ENCODE measurements at regions not wholly inside any gene's neighbourhood (a gene's known extent, or its start where the extent isn't known, plus 50 kb on each side); places are given as distances from the start of the nearest gene placed in this dataset.

DNA sequence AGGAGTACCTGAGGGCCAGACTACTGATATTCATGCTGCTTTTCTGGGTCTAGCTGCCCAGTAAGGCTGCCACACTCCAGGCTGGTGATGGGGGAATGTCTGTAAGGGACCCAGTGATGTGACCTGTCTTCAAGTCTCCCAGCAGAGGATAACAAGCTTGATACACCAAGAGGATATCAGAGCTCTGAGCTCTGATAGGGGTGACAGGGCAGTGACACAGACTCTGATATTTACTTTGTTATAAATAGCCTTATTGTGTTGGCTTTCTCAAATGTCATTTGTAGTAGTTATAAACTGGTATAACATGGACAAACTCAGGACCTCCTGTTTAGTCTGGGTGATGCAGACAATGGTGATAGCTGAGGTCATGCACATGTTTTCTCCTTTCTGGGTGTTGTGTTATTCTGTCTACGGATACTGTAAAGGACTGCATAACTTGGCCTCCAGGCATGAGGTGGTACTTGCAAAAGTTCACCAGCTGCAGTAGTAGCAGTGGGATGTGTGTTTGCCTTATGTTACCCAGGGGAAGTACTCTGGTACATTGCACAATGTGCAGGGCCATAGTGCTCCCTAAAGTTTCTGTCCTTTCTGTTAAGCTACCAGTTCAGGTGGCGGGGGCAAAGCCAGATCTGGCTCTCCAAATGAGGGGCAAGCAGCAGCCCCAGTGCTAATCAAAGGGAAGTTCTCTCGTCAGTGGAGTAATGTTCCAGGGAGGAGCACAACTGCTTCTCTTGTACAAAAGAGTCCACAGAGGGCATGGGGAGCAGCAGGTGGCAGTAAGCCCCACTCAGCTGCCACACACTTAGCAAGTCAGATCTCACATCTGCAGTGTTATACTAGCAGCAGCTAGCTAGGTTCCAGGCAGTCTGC is 812.2 kb downstream of the JRKL start:
- no peak for DNase-seq

DNA sequence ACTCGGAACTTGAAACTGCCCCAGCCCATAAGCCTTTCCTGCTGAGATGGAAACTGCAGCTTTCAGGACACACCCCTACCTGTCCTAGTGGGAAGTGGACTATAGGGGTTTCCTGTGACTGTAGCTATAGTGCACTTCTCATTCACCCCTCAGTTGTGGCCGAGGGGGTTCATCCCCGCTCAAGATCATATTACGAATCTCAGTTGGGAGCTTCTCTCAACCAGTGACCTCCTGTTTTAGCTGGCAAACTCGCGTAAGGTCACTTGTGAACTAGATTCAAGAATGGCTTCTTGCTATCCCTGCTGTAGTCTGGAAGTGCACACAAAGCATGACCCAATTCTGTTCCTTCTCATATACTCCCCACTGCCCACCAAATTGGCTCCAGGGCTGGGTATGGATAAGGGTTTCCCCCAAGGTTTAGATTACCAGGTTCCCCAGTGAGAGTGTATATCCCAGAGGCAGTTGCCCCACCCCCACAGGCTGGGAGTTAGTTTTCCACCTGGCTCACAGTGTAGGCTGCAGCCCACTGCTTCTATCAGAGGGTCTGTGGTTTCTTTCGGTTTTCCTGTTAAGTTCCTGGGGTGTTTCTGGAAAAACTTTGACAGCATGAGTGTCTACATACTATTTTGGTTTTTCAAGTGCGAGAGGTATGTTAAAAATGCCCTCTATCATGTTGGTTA is 812.9 kb downstream of the JRKL start:
- no peak for DNase-seq

DNA sequence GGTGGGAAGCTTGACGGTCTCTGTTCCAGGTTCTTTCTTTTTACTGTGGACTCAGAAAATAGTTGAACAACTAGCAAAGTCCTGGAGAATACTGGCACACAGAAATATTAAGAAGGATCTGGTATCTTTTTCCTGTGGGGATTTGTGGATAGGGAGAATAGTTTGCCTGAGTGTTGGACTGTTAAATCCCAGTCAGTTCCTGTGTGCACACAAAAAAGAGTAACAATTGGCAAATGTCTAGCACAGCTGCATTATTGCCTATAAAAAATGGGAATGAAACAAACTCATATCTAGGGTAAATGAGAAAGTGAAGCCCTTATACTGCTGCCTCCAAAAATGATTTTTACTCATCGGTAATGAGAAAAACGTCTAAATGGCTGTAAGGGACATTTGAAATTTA is 828.2 kb downstream of the JRKL start:
- DNase-seq: no peak

DNA sequence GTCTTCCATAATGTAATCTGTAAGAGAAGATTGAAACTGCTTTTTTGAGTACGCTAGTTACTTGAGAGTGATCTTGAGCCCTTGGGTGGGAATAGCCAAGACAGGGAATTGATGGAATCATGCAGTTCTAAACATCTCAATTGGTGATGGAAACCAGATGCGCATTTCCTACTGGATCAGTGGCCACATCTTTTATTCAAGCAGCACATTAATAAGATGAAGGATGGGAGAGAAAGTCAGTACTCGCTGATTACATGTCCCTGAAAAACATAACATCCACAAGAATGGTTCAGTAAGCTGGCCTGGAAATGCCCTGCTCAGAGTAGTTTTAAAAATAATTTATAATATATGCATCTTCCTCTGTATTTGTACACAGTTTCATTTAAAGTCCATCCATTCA is 833.8 kb downstream of the JRKL start:
- no peak for DNase-seq

DNA sequence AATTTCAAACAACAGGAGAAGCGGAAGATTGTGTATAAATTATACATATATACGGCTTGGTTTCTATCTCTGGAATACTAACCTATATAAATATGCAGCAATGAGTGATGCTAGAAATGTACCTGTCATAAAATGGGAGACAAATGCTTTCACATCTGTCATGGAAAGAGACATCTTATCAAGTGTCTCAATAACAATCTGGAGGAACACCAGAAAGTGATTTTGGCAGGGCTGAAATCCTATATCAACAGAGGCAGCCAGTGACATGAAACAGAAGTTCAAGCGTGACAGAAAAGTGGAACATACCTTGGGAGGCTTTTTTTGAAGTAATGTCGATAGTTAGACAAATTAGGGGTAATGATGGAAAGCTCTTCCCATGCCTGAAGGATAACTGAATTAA is 834.6 kb downstream of the JRKL start:
- no peak for DNase-seq

DNA sequence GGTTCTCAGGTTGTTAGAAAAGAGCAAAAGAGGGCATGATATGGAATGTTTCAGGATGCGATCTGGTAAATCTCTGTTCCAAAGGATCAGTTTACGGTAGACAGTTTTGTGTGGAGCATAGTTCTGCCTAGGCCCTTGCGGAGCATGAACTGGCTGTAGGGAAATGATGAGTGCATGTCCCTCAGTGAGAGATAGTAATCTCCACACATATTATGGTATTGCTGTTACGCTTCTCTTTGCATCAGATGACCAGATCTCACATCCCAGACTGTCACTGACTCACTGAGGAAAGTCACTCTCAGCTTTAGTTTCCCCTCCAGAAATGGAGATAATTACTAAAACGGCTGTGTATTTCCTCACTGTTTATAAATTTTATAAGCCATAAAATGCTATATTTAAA is 836.0 kb downstream of the JRKL start:
- no peak for DNase-seq

DNA sequence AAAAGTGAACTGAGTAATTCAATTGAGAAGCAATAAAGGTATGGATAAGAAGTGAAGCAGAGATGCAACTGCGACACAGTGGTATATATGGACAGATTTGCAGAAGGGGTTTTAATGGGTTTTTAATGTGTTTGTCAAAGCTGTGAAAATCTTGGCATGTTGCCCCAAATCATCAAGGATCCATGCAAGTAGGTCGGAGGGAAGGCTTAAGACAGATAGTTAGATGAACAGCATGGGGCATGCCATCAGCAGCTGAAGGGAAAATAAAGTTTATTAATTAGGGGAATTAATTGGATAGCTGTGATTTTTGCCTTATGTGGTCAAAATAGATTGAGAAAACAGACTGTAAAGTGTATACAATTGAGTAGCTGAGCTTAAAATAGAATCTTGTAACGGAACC is 840.1 kb downstream of the JRKL start:
- DNase-seq: no peak

DNA sequence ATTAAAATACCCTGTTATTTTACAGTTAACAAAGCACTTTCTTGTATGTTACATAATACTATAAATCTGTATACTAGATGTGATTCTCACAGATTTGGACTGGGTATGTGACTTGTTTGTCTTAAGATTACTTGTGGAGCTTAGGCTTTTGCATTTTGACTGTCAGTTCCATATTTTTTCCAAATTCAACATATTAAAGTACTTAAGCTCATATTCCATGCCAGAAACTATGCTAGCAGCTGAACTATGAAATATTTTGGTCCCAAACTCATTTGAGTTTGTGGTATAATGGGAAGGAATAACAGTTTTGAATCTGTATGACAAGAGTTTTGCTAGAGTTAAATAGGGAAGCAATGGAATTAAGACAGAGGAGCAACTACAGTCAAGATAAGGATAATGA is 841.4 kb downstream of the JRKL start:
- no peak for DNase-seq

DNA sequence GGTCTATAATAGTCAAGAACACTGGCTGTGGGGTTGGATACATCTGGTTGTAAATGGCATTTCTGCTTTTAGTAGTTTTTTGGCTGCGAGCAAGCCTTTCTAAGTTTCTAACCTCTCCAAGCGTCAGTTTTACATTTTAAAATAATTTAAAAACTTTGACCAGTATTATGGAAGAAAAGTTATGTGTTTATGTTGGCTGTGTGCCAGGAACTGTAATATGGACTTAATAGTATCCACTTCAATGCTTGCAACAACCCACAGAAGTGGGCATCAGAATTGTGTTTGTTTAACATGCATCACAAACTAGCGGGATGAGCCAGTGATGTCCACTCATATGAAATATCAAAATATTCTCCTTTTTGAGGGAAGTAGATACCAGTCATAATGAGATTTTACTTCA is 844.2 kb downstream of the JRKL start:
- DNase-seq: no peak

DNA sequence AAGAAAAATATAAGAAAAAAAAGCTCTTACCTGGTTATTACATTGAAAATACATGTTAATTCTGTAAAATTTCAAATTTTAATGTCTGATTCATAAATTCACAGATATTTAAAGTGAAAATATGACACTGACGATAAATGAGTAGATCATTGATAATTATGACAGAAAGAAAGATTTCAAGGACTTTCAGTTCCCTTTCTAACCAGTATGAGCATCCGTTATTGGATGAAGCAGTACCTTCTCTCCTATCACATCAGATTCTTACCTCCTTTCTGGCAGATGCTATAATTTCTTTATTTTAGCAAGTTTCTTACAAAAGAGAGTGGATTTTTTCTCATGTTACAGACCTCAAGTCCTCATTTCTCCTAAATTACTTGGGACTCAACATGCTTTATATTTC is 847.3 kb downstream of the JRKL start:
- no peak for DNase-seq

DNA sequence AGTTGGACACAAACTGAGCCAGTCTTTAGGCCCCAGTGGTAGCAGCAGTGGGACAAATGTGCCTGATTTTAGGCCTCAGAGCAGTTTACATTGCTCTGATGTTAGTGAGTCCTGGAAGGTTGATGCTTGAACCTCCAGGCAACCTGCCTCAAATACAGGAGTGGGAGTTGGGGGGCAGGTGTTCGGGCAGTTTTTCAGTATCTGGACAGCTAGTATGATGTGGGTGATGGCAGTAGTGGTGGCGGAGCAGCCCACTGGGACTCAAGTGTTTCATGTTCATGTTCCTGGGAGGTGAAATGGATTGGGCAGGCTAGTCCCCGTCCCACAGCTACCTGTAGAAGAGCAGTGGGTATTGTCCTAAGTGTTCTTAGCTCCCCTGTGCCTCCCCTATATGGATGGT is 857.8 kb downstream of the JRKL start:
- no peak for DNase-seq

DNA sequence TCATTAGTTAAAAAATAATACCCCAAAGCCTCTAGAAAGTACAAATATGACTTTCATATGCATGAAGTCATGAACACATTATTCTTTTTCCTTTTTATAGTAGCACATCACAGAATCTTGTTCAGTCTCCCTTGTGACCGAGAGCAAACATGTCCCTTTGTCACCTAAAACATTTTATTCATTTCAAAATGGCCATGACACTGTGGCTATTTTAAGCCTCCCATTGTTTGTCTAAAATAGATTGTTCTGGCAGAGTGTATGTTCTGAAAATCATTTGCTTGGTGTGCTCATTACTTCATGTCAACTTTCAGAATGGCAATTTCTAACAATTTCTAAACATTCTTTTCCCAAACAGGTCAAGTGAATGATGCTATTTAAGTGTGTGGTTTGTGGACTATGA is 865.0 kb downstream of the JRKL start:
- DNase-seq: no peak

DNA sequence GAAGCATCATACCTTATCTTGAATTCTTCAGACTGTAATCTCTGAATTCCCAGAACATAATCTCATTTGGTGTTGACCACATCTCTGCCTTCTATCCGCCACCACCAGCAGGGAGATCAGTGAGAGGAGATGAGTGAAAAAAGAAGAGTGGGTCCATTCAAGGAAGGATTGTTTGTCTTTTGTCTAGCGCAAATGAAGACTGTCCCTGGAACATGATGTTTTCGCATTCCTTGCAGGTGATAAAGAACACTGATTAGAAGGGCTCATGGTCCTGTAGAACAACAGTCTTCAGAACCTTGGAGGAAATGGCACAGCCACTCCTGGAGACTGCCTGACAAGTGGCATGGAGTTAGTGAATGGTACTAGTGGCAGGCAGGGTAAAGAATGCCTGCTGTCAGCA is 869.6 kb downstream of the JRKL start:
- DNase-seq: no peak

DNA sequence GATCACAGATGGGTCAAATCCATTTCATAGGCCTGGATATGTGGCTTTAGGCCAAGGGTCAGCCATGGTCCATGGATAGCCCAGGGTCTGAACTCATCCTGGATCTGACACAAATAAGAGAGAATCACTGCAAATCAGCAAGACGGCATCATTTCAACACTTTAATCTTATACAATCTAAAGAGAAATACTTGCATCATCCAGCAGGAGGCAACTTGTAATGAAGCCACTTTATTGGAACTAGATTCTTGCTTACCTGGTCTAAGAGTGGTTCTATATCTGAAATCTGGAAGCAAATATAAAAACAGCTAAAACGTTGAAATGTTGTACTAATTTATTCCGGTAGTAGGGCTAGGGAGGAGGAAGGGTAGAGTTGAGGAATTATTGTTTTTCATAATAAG is 870.1 kb downstream of the JRKL start:
- DNase-seq: no peak

DNA sequence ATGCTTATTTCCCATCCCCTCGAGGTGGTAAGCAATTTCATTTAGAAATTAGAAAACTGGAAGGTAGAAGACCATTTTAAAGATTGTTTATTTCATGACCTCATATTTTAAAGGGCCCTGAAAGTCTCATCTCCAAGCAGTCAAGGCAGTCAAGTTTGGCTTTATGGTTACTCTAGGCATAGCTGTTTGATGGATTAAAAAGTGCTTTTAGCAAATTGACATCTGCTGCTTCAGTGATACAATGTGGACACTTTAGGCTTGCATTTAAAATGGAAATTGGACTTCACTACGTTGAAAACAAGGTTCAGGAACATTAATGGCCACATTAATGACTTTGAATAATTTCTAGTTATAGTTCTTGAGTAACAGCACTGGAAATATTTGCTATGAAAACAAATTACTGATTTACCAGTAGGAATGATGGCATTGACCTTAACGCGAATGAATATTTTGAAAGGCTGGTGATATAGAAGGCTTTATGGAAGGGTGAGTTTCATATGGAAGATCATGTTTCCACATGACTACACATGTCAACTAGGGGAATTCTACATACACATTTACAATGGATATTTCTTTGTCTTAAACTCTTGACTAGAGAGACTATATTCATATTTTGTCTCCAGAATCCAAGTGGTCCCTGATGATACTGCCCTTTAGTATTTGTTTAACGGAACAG is 873.5 kb downstream of the JRKL start:
- DNase-seq: no peak

DNA sequence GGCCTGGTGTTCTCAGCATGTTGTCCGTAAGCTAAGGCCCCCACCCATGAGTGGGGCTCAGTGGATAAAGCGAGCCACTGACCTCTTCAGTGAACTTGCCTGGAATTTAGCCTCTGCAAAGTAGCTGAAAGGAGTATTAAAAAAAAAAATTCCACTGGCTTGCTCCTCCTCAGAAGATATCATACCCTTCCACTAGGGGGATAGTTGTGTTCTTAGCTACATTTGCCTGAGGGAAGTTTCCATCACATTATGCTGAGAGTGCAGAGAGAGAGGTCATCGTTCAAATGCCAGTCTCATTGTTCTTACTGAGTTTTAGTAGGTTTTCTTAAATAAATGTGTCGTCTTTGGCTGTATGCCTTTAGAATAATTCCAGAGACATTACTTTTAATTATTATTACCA is 879.7 kb downstream of the JRKL start:
- no peak for DNase-seq

DNA sequence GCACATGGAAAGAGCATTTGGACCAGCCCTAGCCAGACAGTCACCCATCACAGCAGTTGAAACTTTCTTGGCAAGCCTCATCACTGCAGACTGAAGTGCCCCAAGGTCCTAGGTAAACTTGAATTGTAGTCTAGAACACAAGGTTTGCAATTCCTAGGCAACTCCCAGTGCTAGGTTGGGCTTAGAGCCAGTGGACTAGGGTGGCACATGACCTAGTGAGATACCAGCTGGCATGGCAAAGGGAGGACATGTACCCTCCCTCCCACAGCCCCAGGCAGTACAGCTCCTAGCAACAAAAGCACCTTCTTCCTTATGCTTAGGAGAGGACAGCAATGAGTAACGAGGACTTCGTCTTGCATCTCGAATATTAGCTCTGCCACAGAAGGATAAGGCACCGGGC is 889.5 kb downstream of the JRKL start:
- DNase-seq: no peak

DNA sequence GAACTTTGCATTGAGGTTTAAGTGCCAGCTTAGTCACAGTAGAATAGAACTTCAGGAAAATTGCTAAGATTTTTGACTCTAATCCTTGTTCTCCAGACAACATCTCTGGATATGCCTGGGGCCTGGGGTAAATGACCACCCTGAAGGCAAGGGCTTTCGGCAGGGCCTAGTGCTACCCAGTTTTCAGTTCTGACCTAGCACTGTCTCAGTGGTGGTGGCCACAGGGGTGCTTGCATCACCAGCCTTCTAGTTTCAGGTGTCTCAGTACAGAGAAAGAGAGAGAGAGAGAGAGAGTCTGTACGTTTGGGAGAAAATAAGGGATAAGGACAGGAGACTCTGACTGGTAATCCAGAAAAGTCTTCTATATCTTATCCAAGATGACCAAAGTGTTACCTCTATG is 890.5 kb downstream of the JRKL start:
- DNase-seq: no peak

DNA sequence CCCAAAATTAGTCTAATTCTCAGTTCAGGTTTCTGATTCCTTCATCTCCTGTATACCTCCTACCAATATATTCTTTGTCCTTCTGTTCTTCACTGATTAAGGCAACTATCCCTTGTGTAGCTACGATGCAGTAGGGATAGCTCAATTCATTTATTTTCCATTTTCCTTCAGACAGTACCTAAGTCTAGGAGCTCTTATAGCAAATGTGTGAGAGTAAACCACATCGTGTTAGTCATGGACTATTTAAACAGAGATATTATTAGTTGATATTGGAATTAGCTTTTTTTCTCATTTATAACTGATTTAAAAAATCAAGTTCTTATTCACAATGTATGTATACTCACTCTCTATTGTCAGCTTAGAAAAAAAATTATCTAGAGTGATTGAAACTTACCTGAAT is 900.0 kb downstream of the JRKL start:
- no peak for DNase-seq

DNA sequence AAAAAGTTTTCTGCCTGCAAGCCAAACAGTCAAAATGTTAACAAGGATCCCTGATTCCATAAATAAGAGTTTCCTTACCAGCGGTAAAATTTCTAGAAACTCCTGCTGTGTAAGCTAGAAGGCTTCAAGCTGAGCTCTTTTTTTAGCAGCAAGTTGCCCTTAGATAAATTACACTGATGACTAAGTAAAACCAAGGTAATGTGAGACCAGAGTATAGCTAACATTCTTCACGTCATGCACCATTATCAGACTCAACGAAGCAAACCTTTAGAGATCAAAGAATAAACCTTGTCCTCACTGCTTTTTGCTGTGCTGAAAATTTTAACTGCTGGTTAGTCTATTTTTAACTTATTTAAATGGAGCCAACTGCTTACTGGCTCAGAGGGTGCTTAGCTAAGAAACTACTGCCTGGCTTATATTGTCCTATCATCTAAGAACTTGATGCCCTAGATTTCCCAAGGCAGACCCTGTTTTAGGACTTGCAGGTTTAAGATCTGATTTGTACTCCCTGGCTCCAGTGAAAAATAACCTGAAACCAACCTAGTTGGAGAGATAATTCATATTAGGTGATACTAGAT is 900.7 kb downstream of the JRKL start:
- no peak for DNase-seq

DNA sequence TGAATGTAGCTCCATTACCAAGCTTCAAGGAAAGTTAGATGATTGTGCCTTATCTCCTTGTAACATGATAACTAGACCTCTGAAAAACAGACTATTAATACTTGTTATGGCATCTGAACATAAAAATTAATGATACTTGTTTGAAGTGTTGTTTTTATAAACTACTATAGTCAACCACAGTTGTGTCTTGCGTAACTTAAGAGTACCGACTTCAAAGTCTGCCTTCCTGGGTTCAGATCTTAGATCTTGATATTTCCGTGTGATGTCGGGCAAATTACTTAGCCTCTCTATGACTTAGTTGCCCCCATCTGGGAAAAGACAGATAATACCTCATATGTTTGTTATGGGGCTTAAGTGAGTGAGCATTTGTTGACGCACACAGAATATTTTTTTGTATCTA is 906.5 kb downstream of the JRKL start:
- no peak for DNase-seq

DNA sequence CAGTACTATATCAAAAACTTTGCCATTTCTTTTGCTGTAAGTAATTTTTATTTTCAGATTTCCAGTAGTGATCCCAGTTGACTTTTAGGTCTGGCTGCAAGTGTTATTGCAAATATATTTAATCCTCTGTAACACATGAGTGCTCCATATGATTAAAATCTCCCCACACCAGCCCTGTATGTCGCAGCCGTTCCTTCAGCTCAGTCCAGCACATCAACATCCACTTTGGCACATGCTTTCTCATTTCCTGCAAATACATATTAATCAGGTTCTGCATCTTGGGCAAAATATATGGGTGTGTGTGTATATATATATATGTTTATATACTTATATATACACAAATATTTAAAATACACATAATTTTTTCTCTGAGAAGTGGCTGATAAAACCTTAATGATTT is 919.5 kb downstream of the JRKL start:
- no peak for DNase-seq

DNA sequence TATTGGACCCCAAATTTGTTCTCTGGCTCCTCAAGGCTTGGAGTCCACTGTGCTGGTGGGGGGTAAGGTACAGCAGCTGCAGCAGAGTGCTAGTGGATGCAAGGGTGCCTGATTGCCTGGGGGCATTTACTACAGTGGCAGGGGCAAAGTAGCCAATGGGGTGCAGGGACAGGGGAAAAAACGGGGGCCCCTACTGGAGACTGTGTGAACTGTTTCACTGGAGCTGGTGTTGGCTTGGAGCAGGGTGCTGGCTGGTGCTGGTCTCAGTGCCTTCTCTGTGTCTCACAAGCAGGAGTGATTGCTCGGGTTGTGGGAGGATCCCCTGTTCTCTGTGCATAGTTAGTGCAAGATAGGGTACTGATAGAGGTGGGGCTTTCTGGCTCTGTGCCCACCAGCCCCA is 935.9 kb downstream of the JRKL start:
- no peak for DNase-seq

DNA sequence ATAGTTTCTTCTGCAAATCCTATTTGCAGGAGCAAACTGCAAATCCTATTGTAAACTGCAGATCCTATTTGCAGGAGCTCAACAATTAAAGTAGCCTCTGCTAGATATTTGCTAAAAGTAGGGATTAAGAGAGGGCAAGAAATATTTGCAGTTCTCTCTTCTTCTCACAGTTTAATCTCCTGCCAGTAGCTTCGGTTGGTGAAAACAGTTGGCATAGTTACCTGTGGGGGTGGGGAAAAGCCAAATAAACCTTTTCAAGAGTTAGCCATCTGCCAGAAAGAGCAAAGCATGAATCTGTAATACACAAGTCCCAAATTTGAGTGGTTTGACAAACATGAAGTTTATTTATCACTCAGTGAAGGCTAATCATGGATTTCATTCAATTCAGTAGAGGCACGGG is 942.5 kb downstream of the JRKL start:
- no peak for DNase-seq
